Gastroesophageal sphincter (tissue), 2 donors: ENCODE measurements at regions not wholly inside any gene's neighbourhood (a gene's known extent, or its start where the extent isn't known, plus 50 kb on each side); places are given as distances from the start of the nearest gene placed in this dataset.

Source experiments
- POLR2A ChIP-seq, 2 donors: fragments of 450-650 bp; IDR thresholded peaks; one replicate each; pipeline ENCODE4 v1.6.1; 2017; ENCODE audit warnings: antibody characterized with exemption in 2 of 2, mild to moderate bottlenecking in 2 of 2, moderate library complexity in 1 of 2
- POLR2AphosphoS5 ChIP-seq: sonication (generic); formaldehyde crosslinking; IDR thresholded peaks from one replicate; pipeline ENCODE4 v1.6.1; 2017; ENCODE audit warnings: antibody characterized with exemption

- no peak for TF ChIP-seq POLR2AphosphoS5
- TF ChIP-seq POLR2A (IDR thresholded peaks at IDR 0.05): no peak
These were observed 111.0 kb downstream of the TFAP2A start for GRCh38 chr6:10303608-10304506.
